ENCODE measurements at regions not wholly inside any gene's neighbourhood (a gene's known extent, or its start where the extent isn't known, plus 50 kb on each side); places are given as distances from the start of the nearest gene placed in this dataset.

GRCh38 chr13:61113140-61113658 lies 302.4 kb downstream of the PCDH20 start:
- no peak for DNase-seq
- Histone ChIP-seq H3K9ac (no peak overlapping the region), H3K9me3 (no peaks in the 10 kb centered on the region; the same call in 1 of the 2 replicates), H3K4me1 (ENCODE audit: control insufficient read depth in 1 of 2, insufficient read depth in 2 of 2, low read depth in 1 of 2, low read length in 1 of 2) (peaks cover 0 to 5% of the 10 kb centered on the region in 2 experiments; a peak in 2 of 4 replicates), H3K4me2 (no peak overlapping the region), H4K20me1 (ENCODE audit: insufficient read depth) (no peaks in the 10 kb centered on the region), H3K4me3 (ENCODE audit: low read depth in 2 of 2, low read length in 1 of 2) (no peak overlapping the region), H2AFZ (ENCODE audit: low read depth) (no peak overlapping the region), H3K36me3 (replicated peaks in 1 of 2; ENCODE audit: control insufficient read depth in 1 of 2, insufficient read depth in 2 of 2, low read length in 1 of 2) (no peaks in the 10 kb centered on the region), H3K27ac (ENCODE audit: low read depth in 2 of 2, low read length in 1 of 2) (no peak overlapping the region), H3K9me2 (no peaks in the 10 kb centered on the region), H3F3A (replicated peaks; ENCODE audit: insufficient read depth) (no peaks in the 10 kb centered on the region), H3K79me2 (ENCODE audit: insufficient read depth) (no peaks in the 10 kb centered on the region), H3K27me3 (ENCODE audit: insufficient read depth) (no peaks in the 10 kb centered on the region)
- ChIA-PET POLR2A (no interaction called here), CTCF (no interaction called here)
- WGBS (ENCODE audit: low lambda C conversion rate), result 7% methylated on average over 2 of the region's 3 CpGs
- TF ChIP-seq EZH2phosphoT487 (IDR thresholded peaks at IDR 0.05; ENCODE audit: borderline replicate concordance, low read depth) (no peak), MEF2A (IDR thresholded peaks at IDR 0.05; ENCODE audit: borderline replicate concordance, low read depth) (no peak), SMC3 (IDR thresholded peaks at IDR 0.05; ENCODE audit: low read depth, low read length) (no peak), MXI1 (IDR thresholded peaks at IDR 0.05; ENCODE audit: low read depth, low read length) (no peak), FOXJ3 (CRISPR knock-in tag; IDR thresholded peaks at IDR 0.05) (no peak), SIN3A (IDR thresholded peaks at IDR 0.05; ENCODE audit: borderline replicate concordance, low read depth, low read length) (no peak), IRF3 (IDR thresholded peaks at IDR 0.05; ENCODE audit: low read depth, low read length) (no peak), CHD2 (IDR thresholded peaks at IDR 0.05; ENCODE audit: low read length, partially characterized antibody) (no peak), GATA2 (CRISPR knock-in tag; IDR thresholded peaks at IDR 0.05) (no peak), POLR2AphosphoS5 (IDR thresholded peaks at IDR 0.05; ENCODE audit: low read depth, low read length) (no peak), RCOR1 (IDR thresholded peaks at IDR 0.05; ENCODE audit: low read length) (no peak), RXRA (IDR thresholded peaks at IDR 0.05; ENCODE audit: borderline replicate concordance, low read depth) (no peak), FOSL2 (IDR thresholded peaks at IDR 0.05; ENCODE audit: borderline replicate concordance, low read depth) (no peak), PBX3 (IDR thresholded peaks at IDR 0.05) (no peak)

- no peaks in the 10 kb centered on the region; the same call in 1 of the 2 replicates for H3K9me3 ChIP-seq
- H3K4me2 ChIP-seq, result no peak overlapping the region
- ChIA-PET POLR2A (no interaction called here), CTCF (interaction anchor here (1.4 kb wide), 1 partner anchor 93 kb away, joined by 4 read pairs; no protein-coding TSS in a partner anchor)
- H4K20me1 ChIP-seq (ENCODE audit: insufficient read depth), result no peaks in the 10 kb centered on the region
- H3F3A ChIP-seq (replicated peaks; ENCODE audit: insufficient read depth), result no peaks in the 10 kb centered on the region
- H3K4me1 ChIP-seq (ENCODE audit: control insufficient read depth in 1 of 2, insufficient read depth in 2 of 2, low read depth in 1 of 2, low read length in 1 of 2), result peaks cover 0 to 5% of the 10 kb centered on the region in 2 experiments; a peak in 2 of 4 replicates
- peak; percentile 7 for DNase-seq
- no peaks in the 10 kb centered on the region for H3K36me3 ChIP-seq (replicated peaks in 1 of 2; ENCODE audit: control insufficient read depth in 1 of 2, insufficient read depth in 2 of 2, low read length in 1 of 2)
- no peak overlapping the region for H2AFZ ChIP-seq (ENCODE audit: low read depth)
- no peaks in the 10 kb centered on the region for H3K79me2 ChIP-seq (ENCODE audit: insufficient read depth)
- H3K9ac ChIP-seq, result no peak overlapping the region
- 0% methylated on average over 1 of the region's 1 CpG for WGBS (ENCODE audit: low lambda C conversion rate)
- H3K27ac ChIP-seq (ENCODE audit: low read depth in 2 of 2, low read length in 1 of 2), result peak overlapping the region in 1 of 2 experiments; percentile 62; a peak in 2 of 4 replicates
- H3K4me3 ChIP-seq (ENCODE audit: low read depth in 2 of 2, low read length in 1 of 2), result no peak overlapping the region
- no peaks in the 10 kb centered on the region for H3K9me2 ChIP-seq
- no peaks in the 10 kb centered on the region for H3K27me3 ChIP-seq (ENCODE audit: insufficient read depth)
- TF ChIP-seq PBX3 (IDR thresholded peaks at IDR 0.05) (no peak), POLR2AphosphoS5 (IDR thresholded peaks at IDR 0.05; ENCODE audit: low read depth, low read length) (no peak), NRF1 (IDR thresholded peaks at IDR 0.05; ENCODE audit: low read depth, low read length) (no peak), CTCF (IDR thresholded peaks at IDR 0.05) (no peak), MEF2A (IDR thresholded peaks at IDR 0.05; ENCODE audit: borderline replicate concordance, low read depth) (no peak), RFX5 (IDR thresholded peaks at IDR 0.05; ENCODE audit: low read length) (no peak), EP300 (IDR thresholded peaks at IDR 0.05; ENCODE audit: borderline replicate concordance in 1 of 2, low read depth in 1 of 2, low read length in 1 of 2) (peak in 1 of 2 experiments; percentile 76; a peak in 2 of 4 replicates), USF2 (IDR thresholded peaks at IDR 0.05; ENCODE audit: borderline replicate concordance, low read depth, low read length) (no peak), USF1 (IDR thresholded peaks at IDR 0.05; ENCODE audit: borderline replicate concordance, low read depth) (no peak)
These were observed 304.1 kb downstream of the PCDH20 start for GRCh38 chr13:61111529-61111928.

All from SK-N-SH (cell line).